GM23338 (cell line): ENCODE measurements at regions not wholly inside any gene's neighbourhood (a gene's known extent, or its start where the extent isn't known, plus 50 kb on each side); places are given as distances from the start of the nearest gene placed in this dataset.

Source experiments
- ATAC-seq: fragments of 200-7000 bp; cut with Tn5 transposase; 3 replicates; pipeline ENCODE4 v1.9.1; 2020
- DNase-seq: peaks from one replicate; pipeline ENCODE4 v3.0.0-alpha.2; 2015; ENCODE audit warnings: low spot score
- H2AFZ ChIP-seq: fragments of 200-600 bp; sonication (generic); 2 replicates; pipeline ENCODE4 v1.8.0; 2016; ENCODE audit warnings: antibody characterized with exemption, mild to moderate bottlenecking, moderate library complexity
- H3F3A ChIP-seq: fragments of 200-600 bp; sonication (generic); replicated peaks from 2 replicates; pipeline ENCODE4 v1.8.0; 2017; ENCODE audit warnings: antibody characterized with exemption, mixed run types, low read depth
- H3K27ac ChIP-seq: fragments of 200-600 bp; sonication (generic); 2 replicates; pipeline ENCODE4 v1.6.1; 2016; ENCODE audit warnings: low read depth
- H3K27me3 ChIP-seq: fragments of 200-600 bp; sonication (generic); 2 replicates; pipeline ENCODE4 v1.8.0; 2016; ENCODE audit warnings: mild to moderate bottlenecking, mixed run types, moderate library complexity; ENCODE audit not compliant: insufficient read depth
- H3K36me3 ChIP-seq: fragments of 200-600 bp; sonication (generic); 2 replicates; pipeline ENCODE4 v1.8.0; 2016; ENCODE audit warnings: mild to moderate bottlenecking; ENCODE audit not compliant: insufficient read depth
- H3K4me1 ChIP-seq: fragments of 200-600 bp; sonication (generic); 2 replicates; pipeline ENCODE4 v1.8.0; 2016; ENCODE audit warnings: mild to moderate bottlenecking, moderate library complexity; ENCODE audit not compliant: insufficient read depth
- H3K4me2 ChIP-seq: fragments of 200-600 bp; sonication (generic); 2 replicates; pipeline ENCODE4 v1.7.1; 2017; ENCODE audit warnings: mixed run types
- H3K4me3 ChIP-seq: fragments of 200-600 bp; sonication (generic); 2 replicates; pipeline ENCODE4 v1.6.1; 2016; ENCODE audit warnings: mixed run types
- H3K79me2 ChIP-seq: fragments of 200-600 bp; sonication (generic); replicated peaks from 2 replicates; pipeline ENCODE4 v1.8.0; 2017; ENCODE audit warnings: mild to moderate bottlenecking; ENCODE audit not compliant: insufficient read depth
- H3K9me2 ChIP-seq: fragments of 200-600 bp; sonication (generic); 2 replicates; pipeline ENCODE4 v1.8.0; 2017; ENCODE audit not compliant: insufficient read depth
- H4K20me1 ChIP-seq: fragments of 200-600 bp; sonication (generic); replicated peaks from 2 replicates; pipeline ENCODE4 v1.8.0; 2017; ENCODE audit warnings: mild to moderate bottlenecking; ENCODE audit not compliant: insufficient read depth
- H3K27ac Mint-ChIP-seq: 2 replicates; pipeline ENCODE4 v1.8.0; 2020; ENCODE audit warnings: inconsistent platforms, mild to moderate bottlenecking, moderate library complexity, mixed read lengths
- H3K27me3 Mint-ChIP-seq: 3 replicates; pipeline ENCODE4 v1.8.0; 2022; ENCODE audit warnings: low read depth, mild to moderate bottlenecking, moderate library complexity, mixed read lengths, inconsistent platforms; ENCODE audit not compliant: insufficient read depth, poor library complexity
- H3K36me3 Mint-ChIP-seq: 3 replicates; pipeline ENCODE4 v1.8.0; 2021; ENCODE audit warnings: low read depth, mild to moderate bottlenecking, inconsistent platforms, moderate library complexity, mixed read lengths
- H3K4me1 Mint-ChIP-seq: 3 replicates; pipeline ENCODE4 v1.8.0; 2020; ENCODE audit warnings: mild to moderate bottlenecking, inconsistent platforms, mixed read lengths
- H3K4me3 Mint-ChIP-seq: 3 replicates; pipeline ENCODE4 v1.8.0; 2021; ENCODE audit warnings: moderate library complexity, mild to moderate bottlenecking, inconsistent platforms, mixed read lengths
- H3K9me3 Mint-ChIP-seq: 3 replicates; pipeline ENCODE4 v1.8.0; 2020; ENCODE audit warnings: moderate library complexity, mild to moderate bottlenecking, inconsistent platforms, mixed read lengths
- CREB1 ChIP-seq: fragments of 250-450 bp; sonication (Bioruptor Pico); IDR thresholded peaks from 2 replicates; pipeline ENCODE4 v1.5.0; 2020; ENCODE audit warnings: low read depth, mild to moderate bottlenecking, moderate library complexity
- CTCF ChIP-seq, 2 experiments: fragments of 200-600 bp in 1 of 2; sonication (generic) in 1 of 2; conservative IDR thresholded peaks; 2 replicates each; pipeline versions ENCODE4 v1.5.1 to v1.6.1; 2016 to 2017; ENCODE audit warnings: antibody characterized with exemption in 2 of 2, low read depth in 2 of 2, mild to moderate bottlenecking in 2 of 2, moderate library complexity in 1 of 2
- ETS1 ChIP-seq: IDR thresholded peaks from 2 replicates; pipeline ENCODE4 v1.6.1; 2016; ENCODE audit warnings: antibody characterized with exemption
- EZH2phosphoT487 ChIP-seq: fragments of 200-600 bp; sonication (generic); IDR thresholded peaks from one replicate; pipeline ENCODE4 v1.8.1; 2018; ENCODE audit warnings: antibody characterized with exemption; ENCODE audit not compliant: unreplicated experiment
- JUNB ChIP-seq: IDR thresholded peaks from one replicate; pipeline ENCODE4 v1.6.1; 2016; ENCODE audit warnings: antibody characterized with exemption; ENCODE audit not compliant: unreplicated experiment
- POLR2AphosphoS5 ChIP-seq: IDR thresholded peaks from 2 replicates; pipeline ENCODE4 v1.6.1; 2016; ENCODE audit warnings: antibody characterized with exemption, low read depth
- REST ChIP-seq: IDR thresholded peaks from one replicate; pipeline ENCODE4 v1.6.1; 2018; ENCODE audit warnings: antibody characterized with exemption; ENCODE audit not compliant: unreplicated experiment
- STAT1 ChIP-seq: IDR thresholded peaks from one replicate; pipeline ENCODE4 v1.6.1; 2016; ENCODE audit warnings: antibody characterized with exemption; ENCODE audit not compliant: unreplicated experiment
- ZNF331 ChIP-seq: fragments of 250-450 bp; sonication (Bioruptor Pico); IDR thresholded peaks from 2 replicates; pipeline ENCODE4 v1.5.0; 2020; ENCODE audit warnings: low read depth, mild to moderate bottlenecking, moderate library complexity
- ZNF462 ChIP-seq: fragments of 250-450 bp; sonication (Bioruptor Pico); IDR thresholded peaks from 2 replicates; pipeline ENCODE4 v1.5.0; 2020; ENCODE audit warnings: mild to moderate bottlenecking, moderate library complexity

- no peak for TF ChIP-seq CTCF (conservative IDR thresholded peaks at IDR 0.05; ENCODE audit: low read depth in 2 of 2)
These were observed 243.6 kb upstream of the RHOBTB1 start (continued) for GRCh38 chr10:61187601-61188000.

GRCh38 chr10:61186408-61186807 is 242.4 kb upstream of the RHOBTB1 start:
- Mint-ChIP-seq H3K4me1 (no peaks in the 10 kb centered on the region; the same call in 2 of the 3 replicates), H3K9me3 (peaks cover under 1% of the 10 kb centered on the region), H3K36me3 (peaks cover under 1% of the 10 kb centered on the region; the same call in 1 of the 3 replicates), H3K27me3 (no peaks in the 10 kb centered on the region), H3K27ac (no peak overlapping the region), H3K4me3 (no peak overlapping the region)
- Histone ChIP-seq H3F3A (no peaks in the 10 kb centered on the region), H2AFZ (no peak overlapping the region), H3K36me3 (no peaks in the 10 kb centered on the region), H3K4me1 (no peaks in the 10 kb centered on the region), H3K9me2 (no peaks in the 10 kb centered on the region), H3K4me2 (no peak overlapping the region), H3K79me2 (no peaks in the 10 kb centered on the region), H3K27ac (no peak overlapping the region), H3K4me3 (no peak overlapping the region), H4K20me1 (no peaks in the 10 kb centered on the region), H3K27me3 (no peaks in the 10 kb centered on the region)
- no peak for ATAC-seq
- no peak for DNase-seq
- TF ChIP-seq POLR2AphosphoS5 (no peak), REST (no peak), EZH2phosphoT487 (no peak), STAT1 (no peak), CTCF (conservative IDR thresholded peaks at IDR 0.05; ENCODE audit: low read depth in 2 of 2) (no peak), ETS1 (no peak), CREB1 (CRISPR knock-in tag) (no peak), ZNF331 (no peak), ZNF462 (CRISPR knock-in tag) (no peak), JUNB (no peak)
